ENCODE measurements at regions not wholly inside any gene's neighbourhood (a gene's known extent, or its start where the extent isn't known, plus 50 kb on each side); places are given as distances from the start of the nearest gene placed in this dataset.

- no peak for DNase-seq
- CTCF ChIA-PET, result no interaction called here
- Histone ChIP-seq H3K4me1 (ENCODE audit: control insufficient read depth in 1 of 2, extremely low read depth in 1 of 2, insufficient read depth in 2 of 2, low read length in 2 of 2) (no peaks in the 10 kb centered on the region), H3K4me3 (ENCODE audit: control insufficient read depth in 1 of 2, extremely low read depth in 1 of 2, low read length in 1 of 2) (no peak overlapping the region), H3K27ac (ENCODE audit: low read length) (no peak overlapping the region), H3K9me3 (no peaks in the 10 kb centered on the region), H3K36me3 (ENCODE audit: control insufficient read depth in 2 of 2, extremely low read depth in 1 of 2, insufficient read depth in 1 of 2, low read length in 1 of 2) (no peaks in the 10 kb centered on the region), H3K27me3 (replicated peaks in 1 of 2; ENCODE audit: control insufficient read depth in 2 of 2, extremely low read depth in 1 of 2, insufficient read depth in 2 of 2, low read length in 1 of 2) (peaks cover 0 to 3% of the 10 kb centered on the region in 2 experiments)
- no peak overlapping the region for H3K27ac Mint-ChIP-seq
- peaks cover 0 to 3% of the 10 kb centered on the region in 2 donors for H3K27me3 Mint-ChIP-seq
- H3K4me1 Mint-ChIP-seq, result no peaks in the 10 kb centered on the region
- POLR2A ChIA-PET, result interaction anchor here in 1 of 2 donors (0.5 kb wide), 1 partner anchor 387 kb away, joined by 4 read pairs; no protein-coding TSS in a partner anchor
- H3K4me3 Mint-ChIP-seq, result no peak overlapping the region
- no peaks in the 10 kb centered on the region for H3K9me3 Mint-ChIP-seq
- 75% methylated on average over 1 of the region's 3 CpGs for WGBS (ENCODE audit: insufficient coverage)
- ATAC-seq (replicated peaks in 1 of 4), result no peak
- H3K36me3 Mint-ChIP-seq, result no peaks in the 10 kb centered on the region
Observed at GRCh38 chr6:119539066-119539746, 189.6 kb upstream of the MAN1A1 start.

- CTCF ChIA-PET, result no interaction called here
- DNase-seq (no peak), ATAC-seq (replicated peaks in 1 of 4) (no peak)
- WGBS (ENCODE audit: insufficient coverage), result 80% methylated on average over 1 of the region's 5 CpGs
- H3K27me3 ChIP-seq (replicated peaks in 1 of 2; ENCODE audit: control insufficient read depth in 2 of 2, extremely low read depth in 1 of 2, insufficient read depth in 2 of 2, low read length in 1 of 2), result peaks cover 0 to 3% of the 10 kb centered on the region in 2 experiments
- Mint-ChIP-seq H3K36me3 (no peaks in the 10 kb centered on the region), H3K9me3 (no peaks in the 10 kb centered on the region), H3K4me1 (peaks cover 0 to 6% (median 0%) of the 10 kb centered on the region in 3 donors), H3K27me3 (no peaks in the 10 kb centered on the region), H3K27ac (no peak overlapping the region), H3K4me3 (no peak overlapping the region)
- no peak overlapping the region for H3K4me3 ChIP-seq (ENCODE audit: control insufficient read depth in 1 of 2, extremely low read depth in 1 of 2, low read length in 1 of 2)
- POLR2A ChIA-PET, result no interaction called here
- no peaks in the 10 kb centered on the region for H3K4me1 ChIP-seq (ENCODE audit: control insufficient read depth in 1 of 2, extremely low read depth in 1 of 2, insufficient read depth in 2 of 2, low read length in 2 of 2)
- no peaks in the 10 kb centered on the region for H3K9me3 ChIP-seq
- no peaks in the 10 kb centered on the region for H3K36me3 ChIP-seq (ENCODE audit: control insufficient read depth in 2 of 2, extremely low read depth in 1 of 2, insufficient read depth in 1 of 2, low read length in 1 of 2)
- H3K27ac ChIP-seq (ENCODE audit: low read length), result no peak overlapping the region
Observed at GRCh38 chr6:119536666-119537065, 187.1 kb upstream of the MAN1A1 start.

GRCh38 chr6:119535332-119535731 lies 185.8 kb upstream of the MAN1A1 start:
- H3K4me3 ChIP-seq (ENCODE audit: control insufficient read depth in 1 of 2, extremely low read depth in 1 of 2, low read length in 1 of 2), result no peak overlapping the region
- no peaks in the 10 kb centered on the region for H3K4me1 ChIP-seq (ENCODE audit: control insufficient read depth in 1 of 2, extremely low read depth in 1 of 2, insufficient read depth in 2 of 2, low read length in 2 of 2)
- no peaks in the 10 kb centered on the region for H3K36me3 Mint-ChIP-seq
- no peaks in the 10 kb centered on the region for H3K27me3 Mint-ChIP-seq
- H3K9me3 ChIP-seq, result no peaks in the 10 kb centered on the region
- H3K4me3 Mint-ChIP-seq, result no peak overlapping the region
- H3K27me3 ChIP-seq (replicated peaks in 1 of 2; ENCODE audit: control insufficient read depth in 2 of 2, extremely low read depth in 1 of 2, insufficient read depth in 2 of 2, low read length in 1 of 2), result peaks cover 0 to 3% of the 10 kb centered on the region in 2 experiments
- DNase-seq (no peak), ATAC-seq (replicated peaks in 1 of 4) (no peak)
- ChIA-PET POLR2A (no interaction called here), CTCF (no interaction called here)
- H3K36me3 ChIP-seq (ENCODE audit: control insufficient read depth in 2 of 2, extremely low read depth in 1 of 2, insufficient read depth in 1 of 2, low read length in 1 of 2), result no peaks in the 10 kb centered on the region
- H3K9me3 Mint-ChIP-seq, result no peaks in the 10 kb centered on the region
- whole genome bisulfite sequencing (ENCODE audit: insufficient coverage), result no CpG with 5 or more reads among the region's 1 CpG
- no peak overlapping the region for H3K27ac ChIP-seq (ENCODE audit: low read length)
- peaks cover 0 to 6% (median 0%) of the 10 kb centered on the region in 3 donors for H3K4me1 Mint-ChIP-seq
- no peak overlapping the region for H3K27ac Mint-ChIP-seq

- ATAC-seq (replicated peaks in 1 of 4), result no peak
- H3K36me3 Mint-ChIP-seq, result no peaks in the 10 kb centered on the region
- H3K27me3 ChIP-seq (replicated peaks in 1 of 2; ENCODE audit: control insufficient read depth in 2 of 2, extremely low read depth in 1 of 2, insufficient read depth in 2 of 2, low read length in 1 of 2), result peaks cover 0 to 3% of the 10 kb centered on the region in 2 experiments
- no peak overlapping the region for H3K27ac ChIP-seq (ENCODE audit: low read length)
- no peaks in the 10 kb centered on the region for H3K27me3 Mint-ChIP-seq
- no peak overlapping the region for H3K4me3 Mint-ChIP-seq
- ChIA-PET POLR2A (no interaction called here), CTCF (interaction anchor here in 1 of 2 donors (0.6 kb wide), 1 partner anchor 976 kb away, joined by 3 read pairs; no protein-coding TSS in a partner anchor)
- no peaks in the 10 kb centered on the region for H3K9me3 ChIP-seq
- no peaks in the 10 kb centered on the region for H3K9me3 Mint-ChIP-seq
- H3K36me3 ChIP-seq (ENCODE audit: control insufficient read depth in 2 of 2, extremely low read depth in 1 of 2, insufficient read depth in 1 of 2, low read length in 1 of 2), result no peaks in the 10 kb centered on the region
- H3K4me1 ChIP-seq (ENCODE audit: control insufficient read depth in 1 of 2, extremely low read depth in 1 of 2, insufficient read depth in 2 of 2, low read length in 2 of 2), result no peaks in the 10 kb centered on the region
- no peak overlapping the region for H3K27ac Mint-ChIP-seq
- WGBS (ENCODE audit: insufficient coverage), result no CpG with 5 or more reads among the region's 5 CpGs
- peaks cover 0 to 6% (median 0%) of the 10 kb centered on the region in 3 donors for H3K4me1 Mint-ChIP-seq
- DNase-seq, result no peak
- H3K4me3 ChIP-seq (ENCODE audit: control insufficient read depth in 1 of 2, extremely low read depth in 1 of 2, low read length in 1 of 2), result no peak overlapping the region
Observed at GRCh38 chr6:119533603-119534279, 184.2 kb upstream of the MAN1A1 start.

GRCh38 chr6:119527231-119527578 lies 177.6 kb upstream of the MAN1A1 start:
- H3K36me3 Mint-ChIP-seq, result no peaks in the 10 kb centered on the region
- POLR2A ChIA-PET, result no interaction called here
- no CpG with 5 or more reads among the region's 2 CpGs for whole genome bisulfite sequencing (ENCODE audit: insufficient coverage)

GRCh38 chr6:119526561-119527230 lies 177.1 kb upstream of the MAN1A1 start:
- H3K27me3 Mint-ChIP-seq, result peaks cover 0 to 3% of the 10 kb centered on the region in 2 donors
- Histone ChIP-seq H3K27ac (ENCODE audit: low read length) (no peak overlapping the region), H3K9me3 (no peaks in the 10 kb centered on the region), H3K27me3 (replicated peaks in 1 of 2; ENCODE audit: control insufficient read depth in 2 of 2, extremely low read depth in 1 of 2, insufficient read depth in 2 of 2, low read length in 1 of 2) (no peaks in the 10 kb centered on the region), H3K36me3 (ENCODE audit: control insufficient read depth in 2 of 2, extremely low read depth in 1 of 2, insufficient read depth in 1 of 2, low read length in 1 of 2) (no peaks in the 10 kb centered on the region), H3K4me3 (ENCODE audit: control insufficient read depth in 1 of 2, extremely low read depth in 1 of 2, low read length in 1 of 2) (no peak overlapping the region), H3K4me1 (ENCODE audit: control insufficient read depth in 1 of 2, extremely low read depth in 1 of 2, insufficient read depth in 2 of 2, low read length in 2 of 2) (no peaks in the 10 kb centered on the region)
- WGBS (ENCODE audit: insufficient coverage), result no CpG with 5 or more reads among the region's 7 CpGs
- H3K4me1 Mint-ChIP-seq, result no peaks in the 10 kb centered on the region
- no peak for DNase-seq
- H3K4me3 Mint-ChIP-seq, result no peak overlapping the region
- H3K36me3 Mint-ChIP-seq, result no peaks in the 10 kb centered on the region
- ChIA-PET POLR2A (no interaction called here), CTCF (no interaction called here)
- no peak overlapping the region for H3K27ac Mint-ChIP-seq
- H3K9me3 Mint-ChIP-seq, result no peaks in the 10 kb centered on the region
- ATAC-seq (replicated peaks in 1 of 4), result no peak

More at GRCh38 chr6:119527231-119527578, 177.6 kb upstream of the MAN1A1 start:
- Histone ChIP-seq H3K36me3 (ENCODE audit: control insufficient read depth in 2 of 2, extremely low read depth in 1 of 2, insufficient read depth in 1 of 2, low read length in 1 of 2) (no peaks in the 10 kb centered on the region), H3K27ac (ENCODE audit: low read length) (no peak overlapping the region), H3K27me3 (replicated peaks in 1 of 2; ENCODE audit: control insufficient read depth in 2 of 2, extremely low read depth in 1 of 2, insufficient read depth in 2 of 2, low read length in 1 of 2) (no peaks in the 10 kb centered on the region), H3K4me1 (ENCODE audit: control insufficient read depth in 1 of 2, extremely low read depth in 1 of 2, insufficient read depth in 2 of 2, low read length in 2 of 2) (no peaks in the 10 kb centered on the region), H3K4me3 (ENCODE audit: control insufficient read depth in 1 of 2, extremely low read depth in 1 of 2, low read length in 1 of 2) (no peak overlapping the region), H3K9me3 (no peaks in the 10 kb centered on the region)
- ATAC-seq (replicated peaks in 1 of 4) (no peak), DNase-seq (no peak)
- H3K27me3 Mint-ChIP-seq, result peaks cover 0 to 3% of the 10 kb centered on the region in 2 donors
- H3K27ac Mint-ChIP-seq, result no peak overlapping the region
- CTCF ChIA-PET, result no interaction called here
- no peaks in the 10 kb centered on the region for H3K4me1 Mint-ChIP-seq
- H3K9me3 Mint-ChIP-seq, result no peaks in the 10 kb centered on the region
- no peak overlapping the region for H3K4me3 Mint-ChIP-seq
